HEK293T (cell line): ENCODE measurements at regions not wholly inside any gene's neighbourhood (a gene's known extent, or its start where the extent isn't known, plus 50 kb on each side); places are given as distances from the start of the nearest gene placed in this dataset.

ENCODE experiments used
- FOXK2 ChIP-seq: fragments of 450-650 bp; IDR thresholded peaks from 2 replicates; pipeline ENCODE4 v1.6.1; 2016; ENCODE audit warnings: mild to moderate bottlenecking
- SUZ12 ChIP-seq: fragments of 450-650 bp; IDR thresholded peaks from 2 replicates; pipeline ENCODE4 v1.6.1; 2016; ENCODE audit warnings: mild to moderate bottlenecking

DNA sequence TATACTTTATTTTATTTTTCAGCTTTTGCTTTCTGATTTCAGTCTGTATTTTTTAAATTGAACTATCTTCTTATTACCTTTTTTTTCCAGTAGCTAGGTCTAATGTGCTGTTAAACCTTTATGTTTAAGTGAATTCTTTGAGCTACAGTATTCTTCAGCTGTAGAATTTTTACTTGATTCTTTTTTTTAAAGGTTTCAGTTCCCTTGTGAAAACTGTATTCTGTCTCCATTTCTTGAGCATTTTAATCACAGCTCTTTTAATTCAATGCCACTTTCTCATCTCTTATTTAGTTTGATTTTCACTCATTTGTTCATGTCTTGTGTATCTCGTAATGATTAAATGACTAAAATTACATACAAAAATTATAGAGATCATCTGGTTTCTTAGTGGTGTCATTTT, 233.8 kb downstream of the MTRR start:
- TF ChIP-seq FOXK2 (no peak), SUZ12 (no peak)
